ENCODE measurements at regions not wholly inside any gene's neighbourhood (a gene's known extent, or its start where the extent isn't known, plus 50 kb on each side); places are given as distances from the start of the nearest gene placed in this dataset.

- DNase-seq, result no peak
These were observed 177.1 kb upstream of the ALG10B start for GRCh38 chr12:38139456-38139855.

- no peak for DNase-seq
These were observed 175.3 kb upstream of the ALG10B start for GRCh38 chr12:38141239-38141638.

- DNase-seq, result no peak
These were observed 174.7 kb upstream of the ALG10B start for GRCh38 chr12:38141861-38142260.

DNA sequence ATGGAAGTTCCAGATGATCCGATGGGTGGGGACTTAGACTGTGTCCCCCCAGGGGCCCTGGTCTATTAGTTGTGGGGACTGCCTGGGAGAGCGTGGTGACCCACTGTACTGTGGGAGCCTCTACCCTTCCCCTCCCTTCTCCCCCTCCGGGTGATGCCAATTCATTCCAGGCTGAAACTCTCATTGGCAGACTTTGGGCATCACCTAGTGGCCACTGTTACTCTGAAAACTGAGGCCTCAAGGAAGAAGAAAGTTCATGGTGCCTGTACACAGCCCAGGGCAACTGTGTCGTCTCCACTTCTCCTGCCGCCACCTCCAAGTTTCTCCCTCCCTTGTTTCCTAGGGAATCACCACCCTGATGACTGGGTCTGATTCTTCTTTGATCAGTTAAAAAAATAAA lies 173.6 kb upstream of the ALG10B start:
- DNase-seq, result no peak

- no peak for DNase-seq
These were observed 172.5 kb upstream of the ALG10B start for GRCh38 chr12:38144049-38144448.

- no peak for DNase-seq
These were observed 171.8 kb upstream of the ALG10B start for GRCh38 chr12:38144601-38145436.

- DNase-seq, result no peak
These were observed 167.0 kb upstream of the ALG10B start for GRCh38 chr12:38149395-38150073.

- DNase-seq, result no peak
These were observed 164.4 kb upstream of the ALG10B start for GRCh38 chr12:38151991-38152700.

- no peak for DNase-seq
These were observed 163.5 kb upstream of the ALG10B start for GRCh38 chr12:38152816-38153736.

DNA sequence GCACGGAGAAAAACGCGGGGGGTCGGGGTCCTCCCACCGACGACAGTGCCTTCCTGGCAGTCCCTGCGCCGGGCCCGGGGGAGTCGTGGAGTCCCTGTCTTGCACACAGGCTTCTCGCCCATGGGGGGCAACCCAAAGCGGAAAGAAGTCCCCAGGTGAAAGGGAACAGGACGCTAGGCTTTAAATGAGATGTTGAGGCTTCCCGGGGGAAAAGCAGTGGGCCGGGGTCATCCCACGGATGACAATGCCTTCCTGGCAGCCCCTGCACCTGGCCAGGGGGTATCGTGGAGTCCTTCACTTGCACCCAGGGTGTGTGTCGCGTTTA lies 162.9 kb upstream of the ALG10B start:
- DNase-seq, result no peak

DNA sequence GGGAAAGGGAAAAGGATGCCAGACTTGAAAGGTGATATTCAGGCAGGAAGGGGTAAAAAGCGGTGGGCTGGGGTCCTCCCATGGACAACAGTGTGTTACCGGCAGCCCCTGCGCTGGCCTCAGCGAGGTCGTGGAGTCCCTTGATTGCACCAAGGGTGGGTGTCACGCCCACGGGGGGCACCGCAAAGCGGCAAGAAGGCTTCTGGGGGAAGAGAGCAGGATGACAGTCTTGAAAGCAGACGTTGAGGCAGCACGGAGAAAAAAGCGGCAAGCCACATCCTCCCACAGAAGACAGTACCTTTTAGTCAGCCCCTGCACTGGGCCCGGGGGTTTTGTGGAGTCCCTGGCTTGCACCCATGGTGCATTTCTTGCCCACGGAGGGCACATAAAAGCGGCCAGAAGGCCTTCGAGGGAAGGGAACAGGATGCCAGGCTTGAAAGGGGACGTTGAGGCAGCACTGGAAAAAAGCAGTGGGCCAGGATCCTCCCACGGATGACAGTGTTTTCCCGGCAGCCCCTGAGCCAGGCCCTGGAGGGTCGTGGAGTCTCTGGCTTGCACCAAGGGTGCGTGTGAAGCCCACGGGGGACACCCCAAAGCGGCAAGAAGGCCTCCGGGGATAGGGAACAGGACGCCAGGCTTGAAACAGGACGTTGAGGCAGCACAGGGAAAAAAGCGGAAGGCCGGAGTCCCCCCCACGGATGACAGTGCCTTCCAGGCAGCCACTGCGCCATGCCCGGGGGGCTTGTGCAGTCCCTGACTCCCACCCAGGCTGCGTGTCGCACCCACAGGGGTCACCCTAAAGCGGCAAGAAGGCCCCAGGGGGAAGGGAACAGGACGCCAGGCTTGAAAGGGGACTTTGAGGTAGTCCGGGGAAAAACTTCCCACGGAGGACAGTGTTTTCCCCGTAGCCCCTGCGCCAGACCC lies 162.2 kb upstream of the ALG10B start:
- DNase-seq, result no peak

GRCh38 chr12:38155020-38155395 lies 161.6 kb upstream of the ALG10B start:
- DNase-seq, result no peak

DNA sequence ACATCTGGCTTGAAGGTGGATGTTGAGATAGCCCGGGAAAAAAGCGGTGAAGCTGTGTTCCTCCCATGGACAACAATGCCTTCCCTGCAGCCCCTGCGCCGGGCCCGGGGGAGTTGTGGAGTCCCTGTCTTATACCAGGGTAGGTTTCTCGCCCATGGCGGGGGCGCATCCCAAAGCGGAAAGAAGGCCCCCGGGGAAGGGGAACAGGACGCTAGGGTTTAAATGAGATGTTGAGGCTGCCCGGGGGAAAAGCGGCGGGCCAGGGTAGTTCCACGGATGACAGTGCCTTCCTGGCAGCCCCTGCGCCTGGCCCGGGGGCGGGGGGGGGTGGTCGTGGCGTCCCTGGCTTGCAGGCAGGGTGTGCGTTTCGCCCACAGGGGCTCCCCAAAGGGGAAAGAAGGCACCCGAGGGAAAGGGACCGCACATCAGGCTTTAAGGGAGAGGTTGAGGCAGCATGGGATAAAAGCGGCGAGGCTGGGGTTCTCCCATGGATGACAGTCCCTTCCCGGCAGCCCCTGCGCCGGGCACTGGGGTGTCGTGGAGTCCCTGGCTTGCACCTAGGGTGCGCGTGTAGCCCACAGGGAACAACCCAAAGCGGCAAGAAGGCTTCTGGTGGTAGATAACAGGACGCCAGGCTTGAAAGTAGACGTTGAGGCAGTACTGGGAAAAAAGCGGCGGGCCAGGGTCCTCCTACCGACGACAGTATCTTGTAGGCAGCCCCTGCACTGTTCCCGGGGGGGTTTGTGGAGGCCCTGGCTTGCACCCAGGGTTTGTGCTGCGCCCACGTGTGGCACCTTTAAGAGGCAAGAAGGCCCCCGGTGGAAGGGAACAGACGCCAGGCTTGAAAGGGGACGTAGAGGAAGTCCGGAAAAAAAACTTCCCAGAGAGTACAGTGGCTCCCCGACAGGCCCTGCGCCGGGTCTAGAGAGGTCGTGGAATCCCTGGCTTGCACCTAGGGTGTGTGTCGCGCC lies 160.8 kb upstream of the ALG10B start:
- no peak for DNase-seq

GRCh38 chr12:38156497-38157245 lies 159.9 kb upstream of the ALG10B start:
- DNase-seq, result no peak

DNA sequence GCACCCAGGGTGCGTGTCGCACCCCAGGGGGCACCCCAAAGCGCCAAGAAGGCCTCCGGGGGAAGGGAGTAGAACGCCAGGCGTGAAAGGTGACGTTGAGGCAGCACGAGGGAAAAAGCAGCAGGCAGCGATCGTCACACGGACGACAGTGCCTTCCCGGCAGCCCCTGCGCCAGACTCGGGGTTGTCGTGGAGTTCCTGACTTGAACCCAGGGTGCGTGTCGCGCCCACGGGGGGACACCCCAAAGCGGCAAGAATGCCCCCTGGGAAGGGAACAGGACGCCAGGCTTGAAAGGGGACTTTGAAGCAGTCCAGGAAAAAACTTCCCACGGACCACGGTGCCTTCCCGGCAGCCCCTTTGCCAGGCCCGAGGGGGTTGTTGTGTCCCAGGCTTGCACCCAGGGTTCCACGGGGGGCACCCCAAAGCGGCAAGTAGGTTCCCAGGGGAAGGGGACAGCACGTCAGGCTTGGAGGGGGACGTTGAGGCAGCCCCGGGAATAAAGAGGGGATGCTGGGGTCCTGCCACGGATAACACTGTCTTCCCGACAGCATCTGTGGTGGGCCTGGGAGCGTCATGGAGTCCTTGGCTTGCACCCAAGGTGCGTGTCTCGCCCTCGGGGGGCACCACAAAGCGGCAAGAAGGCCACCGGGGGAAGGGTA lies 159.2 kb upstream of the ALG10B start:
- DNase-seq, result no peak

GRCh38 chr12:38157933-38158401 lies 158.6 kb upstream of the ALG10B start:
- DNase-seq, result no peak

- DNase-seq, result no peak
These were observed 158.0 kb upstream of the ALG10B start for GRCh38 chr12:38158428-38159091.

GRCh38 chr12:38159092-38159551 lies 157.5 kb upstream of the ALG10B start:
- no peak for DNase-seq

All from stimulated activated naive CD4-positive, alpha-beta T cell (primary cell).